Endothelial cell of umbilical vein (primary cell): ENCODE measurements at regions not wholly inside any gene's neighbourhood (a gene's known extent, or its start where the extent isn't known, plus 50 kb on each side); places are given as distances from the start of the nearest gene placed in this dataset.

Experiments used
- BruUV-seq: library from RNA; stranded (reverse); fragments of 400-500 nt; replicated peaks from 2 replicates; lab custom pipeline; 2021; lab: Mats Ljungman, UMichigan
- CTCF ChIA-PET: fragments of 300-600, 350-600 bp; sonication (Branson Sonifier 250); formaldehyde crosslinking; loops from one replicate; lab custom pipeline; 2021; ENCODE audit warnings: antibody characterized with exemption, inconsistent platforms; lab: Charles Lee
- POLR2A ChIA-PET: fragments of 300-600, 350-600 bp; sonication (Branson Sonifier 250); formaldehyde crosslinking; loops from one replicate; lab custom pipeline; 2021; ENCODE audit warnings: antibody characterized with exemption, inconsistent platforms; lab: Charles Lee
- DNase-seq: peaks from one replicate; pipeline ENCODE4 v3.0.0-alpha.2; 2011; ENCODE audit warnings: low read depth, low spot score
- FAIRE-seq: peaks from 2 replicates; lab custom pipeline; 2011; peaks lifted over from hg19 to GRCh38; lab: Jason Lieb, UNC
- H2AFZ ChIP-seq: 2 replicates; pipeline ENCODE4 v1.6.0; 2012; ENCODE audit warnings: low read depth, low read length, control low read depth, inconsistent platforms
- H3K27ac ChIP-seq: 2 replicates; pipeline ENCODE4 v1.5.1; 2011; ENCODE audit warnings: low read depth, mild to moderate bottlenecking, control low read depth, low read length, moderate library complexity; ENCODE audit not compliant: insufficient read depth
- H3K27me3 ChIP-seq, 2 experiments: 2 replicates each; pipeline versions ENCODE4 v1.6.0 to v1.6.1; 2011; ENCODE audit warnings: low read length in 2 of 2, mixed read lengths in 1 of 2; ENCODE audit not compliant: control insufficient read depth in 2 of 2, insufficient read depth in 2 of 2
- H3K36me3 ChIP-seq, 2 experiments: 2 replicates in 1 of 2; 3 replicates in 1 of 2; pipeline ENCODE4 v1.5.1; 2011; ENCODE audit warnings: low read length in 2 of 2, mild to moderate bottlenecking in 1 of 2, moderate library complexity in 1 of 2; ENCODE audit not compliant: control insufficient read depth in 2 of 2, insufficient read depth in 2 of 2; ENCODE audit errors: extremely low read depth in 1 of 2
- H3K4me1 ChIP-seq: 3 replicates; pipeline ENCODE4 v1.5.1; 2011; ENCODE audit warnings: mild to moderate bottlenecking, low read length; ENCODE audit not compliant: control insufficient read depth, insufficient read depth; ENCODE audit errors: extremely low read depth
- H3K4me2 ChIP-seq: 2 replicates; pipeline ENCODE4 v1.6.1; 2011; ENCODE audit warnings: low read length, control low read depth, mixed read lengths; ENCODE audit not compliant: insufficient read depth
- H3K4me3 ChIP-seq, 3 experiments: fragments of 200-600 bp in 1 of 3; sonication (generic), shearing (Covaris generic) in 1 of 3; replicated peaks in 1 of 3; 2 replicates each; pipeline ENCODE4 v1.5.1; 2011 to 2016; ENCODE audit warnings: control low read depth in 3 of 3, low read length in 3 of 3, mild to moderate bottlenecking in 2 of 3, inconsistent platforms in 1 of 3, low read depth in 1 of 3, moderate library complexity in 1 of 3; ENCODE audit not compliant: insufficient read depth in 1 of 3
- H3K79me2 ChIP-seq: 2 replicates; pipeline ENCODE4 v1.6.0; 2012; ENCODE audit warnings: low read length, inconsistent platforms; ENCODE audit not compliant: control insufficient read depth, insufficient read depth
- H3K9ac ChIP-seq: replicated peaks from 2 replicates; pipeline ENCODE3; 2011; ENCODE audit warnings: low read length, control low read depth; ENCODE audit not compliant: insufficient read depth; ENCODE audit errors: extremely low read depth
- H3K9me1 ChIP-seq: replicated peaks from 3 replicates; pipeline ENCODE4 v1.6.0; 2011; ENCODE audit warnings: mild to moderate bottlenecking, low read length; ENCODE audit not compliant: control insufficient read depth, insufficient read depth; ENCODE audit errors: extremely low read depth
- H3K9me3 ChIP-seq: replicated peaks from 2 replicates; pipeline ENCODE4 v1.5.1; 2012; ENCODE audit warnings: low read length, inconsistent platforms; ENCODE audit not compliant: control insufficient read depth, insufficient read depth
- H4K20me1 ChIP-seq: replicated peaks from 2 replicates; pipeline ENCODE3; 2011; ENCODE audit warnings: mild to moderate bottlenecking, low read length; ENCODE audit not compliant: control insufficient read depth, insufficient read depth; ENCODE audit errors: extremely low read depth
- CTCF ChIP-seq, 2 donors: IDR thresholded peaks; 1 replicate in 1 of 2; 2 replicates in 1 of 2; pipeline ENCODE4 v1.5.1; 2011; ENCODE audit warnings: low read length in 2 of 2, mild to moderate bottlenecking in 2 of 2, moderate library complexity in 2 of 2, control low read depth in 1 of 2, inconsistent platforms in 1 of 2, low read depth in 1 of 2; ENCODE audit not compliant: insufficient read depth in 1 of 2; ENCODE audit errors: extremely low read depth in 1 of 2
- EZH2 ChIP-seq: IDR thresholded peaks from 2 replicates; pipeline ENCODE4 v1.6.1; 2012; ENCODE audit warnings: borderline replicate concordance, low read depth, mild to moderate bottlenecking, moderate library complexity, low read length, inconsistent platforms; ENCODE audit not compliant: severe bottlenecking
- FOS ChIP-seq: IDR thresholded peaks from 2 replicates; pipeline ENCODE4 v1.6.1; 2011; ENCODE audit warnings: mild to moderate bottlenecking, low read length, moderate library complexity, borderline replicate concordance; ENCODE audit not compliant: insufficient read depth
- GATA2 ChIP-seq: IDR thresholded peaks from 2 replicates; pipeline ENCODE4 v1.7.0; 2011; ENCODE audit warnings: low read depth, mild to moderate bottlenecking, moderate library complexity, mixed read lengths, low read length; ENCODE audit not compliant: insufficient read length, insufficient read depth
- JUN ChIP-seq: IDR thresholded peaks from 2 replicates; pipeline ENCODE4 v1.6.1; 2011; ENCODE audit warnings: borderline replicate concordance, low read depth; ENCODE audit not compliant: insufficient read length, insufficient read depth
- MAX ChIP-seq: IDR thresholded peaks from 2 replicates; pipeline ENCODE4 v1.6.1; 2011; ENCODE audit not compliant: insufficient read depth, insufficient read length
- MYC ChIP-seq: IDR thresholded peaks from one replicate; pipeline ENCODE4 v1.6.1; 2011; ENCODE audit warnings: mild to moderate bottlenecking, low read depth, low read length
- POLR2A ChIP-seq: IDR thresholded peaks from 2 replicates; pipeline ENCODE4 v1.6.1; 2012; ENCODE audit warnings: low read depth, mild to moderate bottlenecking, control low read depth, low read length
- POLR2AphosphoS5 ChIP-seq: IDR thresholded peaks from 2 replicates; pipeline ENCODE4 v1.6.1; 2012; ENCODE audit warnings: low read depth, mild to moderate bottlenecking, control low read depth, low read length, moderate library complexity; ENCODE audit not compliant: insufficient read depth
- dilution Hi-C: fragments of 300-500 bp; cut with MboI; formaldehyde crosslinking; loops from one replicate; pipeline ENCODE4 v1.15.0; 2019; ENCODE audit warnings: low sequenced_read_pairs; ENCODE audit not compliant: extremely low pct_ligation_motif_present
- intact Hi-C: fragments of 100-400 bp; cut with micrococcal nuclease; formaldehyde crosslinking; loops from one replicate; pipeline ENCODE4 v1.10.0; 2022

DNA sequence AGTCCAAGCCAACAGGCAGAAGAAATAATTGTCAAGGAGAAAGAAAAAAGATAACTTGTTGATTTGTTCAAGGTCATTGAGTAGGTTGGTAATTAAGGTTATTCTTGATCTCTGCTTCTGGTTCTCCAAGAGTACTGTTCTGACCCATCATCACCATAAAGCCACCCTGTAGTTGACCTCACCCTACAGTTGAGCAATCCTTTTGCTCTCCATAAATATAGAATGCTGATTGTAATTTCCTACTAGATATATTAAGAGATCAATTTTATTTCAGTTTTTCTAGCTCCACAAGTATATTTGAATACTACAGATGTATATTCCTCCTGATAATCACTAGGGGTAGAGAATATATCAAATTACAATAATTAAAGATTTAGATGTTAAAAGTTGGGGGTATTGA is 350.5 kb upstream of the PDE3A start:
- H3K9me1 ChIP-seq = no peaks in the 10 kb centered on the region
- FAIRE-seq (no peak), DNase-seq (no peak)
- intact Hi-C loops = no loop called here
- no peak overlapping the region for H2AFZ ChIP-seq
- ChIA-PET POLR2A (no interaction called here), CTCF (no interaction called here)
- dilution Hi-C loops = no loop called here
- H3K27ac ChIP-seq = no peak overlapping the region
- no peak overlapping the region for H3K4me2 ChIP-seq
- H3K9ac ChIP-seq = no peak overlapping the region
- H3K9me3 ChIP-seq = no peaks in the 10 kb centered on the region
- no TSS peak for BruUV-seq
- H3K4me1 ChIP-seq = peaks cover 7% of the 10 kb centered on the region
- no peak for TF ChIP-seq EZH2
- no peak for TF ChIP-seq POLR2A
- no peak for TF ChIP-seq POLR2AphosphoS5
- TF ChIP-seq FOS = no peak
- no peak for TF ChIP-seq GATA2
- no peak for TF ChIP-seq MYC
- TF ChIP-seq CTCF (IDR thresholded peaks at IDR 0.05; ENCODE audit: extremely low read depth in 1 of 2, insufficient read depth in 1 of 2, low read depth in 1 of 2, low read length in 2 of 2) = no peak
- no peak for TF ChIP-seq JUN
- no peak for TF ChIP-seq MAX
- H3K4me3 ChIP-seq = no peak overlapping the region
- H3K27me3 ChIP-seq = no peaks in the 10 kb centered on the region
- no peaks in the 10 kb centered on the region for H3K79me2 ChIP-seq
- H3K36me3 ChIP-seq = no peaks in the 10 kb centered on the region
- H4K20me1 ChIP-seq = no peaks in the 10 kb centered on the region
